Tibial artery (tissue), 4 donors: ENCODE measurements at regions not wholly inside any gene's neighbourhood (a gene's known extent, or its start where the extent isn't known, plus 50 kb on each side); places are given as distances from the start of the nearest gene placed in this dataset.

Experiments used
- DNase-seq, 2 donors: peaks; one replicate each; pipeline ENCODE4 v3.0.0-alpha.2; 2019
- H3K27ac ChIP-seq, 2 donors: fragments of 200-600 bp; sonication (generic) in 1 of 2; 1 replicate in 1 of 2; 2 replicates in 1 of 2; pipeline ENCODE4 v1.5.1; 2018 to 2019; ENCODE audit warnings: mild to moderate bottlenecking in 1 of 2
- H3K27me3 ChIP-seq, 2 donors: fragments of 200-600 bp; sonication (generic) in 1 of 2; one replicate each; pipeline versions ENCODE4 v1.5.1 to v1.6.0; 2016 to 2019
- H3K36me3 ChIP-seq, 3 donors: fragments of 200-600 bp; sonication (generic) in 2 of 3; one replicate each; pipeline ENCODE4 v1.5.1; 2016 to 2019; ENCODE audit warnings: mild to moderate bottlenecking in 2 of 3
- H3K4me1 ChIP-seq, 4 donors: fragments of 200-600 bp; sonication (generic) in 2 of 4; 1 replicate in 3 of 4; 2 replicates in 1 of 4; pipeline ENCODE4 v1.5.1; 2016 to 2019
- H3K4me3 ChIP-seq, 2 donors: fragments of 200-600 bp; sonication (generic) in 1 of 2; 1 replicate in 1 of 2; 2 replicates in 1 of 2; pipeline ENCODE4 v1.5.1; 2018 to 2019; ENCODE audit warnings: mild to moderate bottlenecking in 2 of 2
- H3K9me3 ChIP-seq, 3 donors: fragments of 200-600 bp; sonication (generic) in 1 of 3; one replicate each; pipeline ENCODE4 v1.5.1; 2016 to 2019
- CTCF ChIP-seq, 2 experiments: fragments of 200-600 bp in 1 of 2; fragments of 450-650 bp in 1 of 2; IDR thresholded peaks; one replicate each; pipeline ENCODE4 v1.5.1; 2017 to 2019; ENCODE audit warnings: antibody characterized with exemption in 2 of 2, mild to moderate bottlenecking in 1 of 2, moderate library complexity in 1 of 2
- intact Hi-C: fragments of 100-400 bp; cut with DNase I; formaldehyde crosslinking; loops from one replicate; pipeline ENCODE4 v1.15.0; 2023; ENCODE audit warnings: low total_unique reads

- no peak for TF ChIP-seq CTCF (IDR thresholded peaks at IDR 0.05)
- Histone ChIP-seq H3K36me3 (no peaks in the 10 kb centered on the region), H3K9me3 (no peaks in the 10 kb centered on the region), H3K4me3 (no peak overlapping the region), H3K27ac (no peak overlapping the region), H3K27me3 (no peaks in the 10 kb centered on the region), H3K4me1 (no peaks in the 10 kb centered on the region)
- no peak for DNase-seq
- intact Hi-C loops = no loop called here
Observed at GRCh38 chr11:134751031-134751585, 339.1 kb upstream of the B3GAT1 start.

GRCh38 chr11:134750619-134751018 lies 338.6 kb upstream of the B3GAT1 start:
- Histone ChIP-seq H3K4me3 (no peak overlapping the region), H3K36me3 (no peaks in the 10 kb centered on the region), H3K27ac (no peak overlapping the region), H3K27me3 (no peaks in the 10 kb centered on the region), H3K9me3 (no peaks in the 10 kb centered on the region), H3K4me1 (no peaks in the 10 kb centered on the region)
- DNase-seq = no peak
- no peak for TF ChIP-seq CTCF (IDR thresholded peaks at IDR 0.05)
- intact Hi-C loops = no loop called here

- no peak for TF ChIP-seq CTCF (IDR thresholded peaks at IDR 0.05)
- Histone ChIP-seq H3K4me3 (no peak overlapping the region), H3K4me1 (no peaks in the 10 kb centered on the region), H3K27ac (no peak overlapping the region), H3K9me3 (no peaks in the 10 kb centered on the region), H3K27me3 (no peaks in the 10 kb centered on the region), H3K36me3 (no peaks in the 10 kb centered on the region)
- DNase-seq = peak in 1 of 2 donors; percentile 28
- intact Hi-C loops = no loop called here
Observed at GRCh38 chr11:134749040-134749839, 337.2 kb upstream of the B3GAT1 start.

GRCh38 chr11:134746609-134747008 lies 334.6 kb upstream of the B3GAT1 start:
- H3K4me1 ChIP-seq = peaks cover 0 to 18% (median 6%) of the 10 kb centered on the region in 4 donors
- DNase-seq = no peak
- H3K9me3 ChIP-seq = no peaks in the 10 kb centered on the region
- H3K27me3 ChIP-seq = no peaks in the 10 kb centered on the region
- H3K36me3 ChIP-seq = no peaks in the 10 kb centered on the region
- no peak overlapping the region for H3K4me3 ChIP-seq
- H3K27ac ChIP-seq = no peak overlapping the region
- intact Hi-C loops = no loop called here
- no peak for TF ChIP-seq CTCF (IDR thresholded peaks at IDR 0.05)

GRCh38 chr11:134745456-134745855 lies 333.4 kb upstream of the B3GAT1 start:
- Histone ChIP-seq H3K36me3 (no peaks in the 10 kb centered on the region), H3K4me1 (peaks cover 0 to 28% (median 8%) of the 10 kb centered on the region in 4 donors), H3K27me3 (no peaks in the 10 kb centered on the region), H3K9me3 (no peaks in the 10 kb centered on the region), H3K27ac (no peak overlapping the region), H3K4me3 (no peak overlapping the region)
- DNase-seq = peak in 1 of 2 donors; percentile 25
- TF ChIP-seq CTCF (IDR thresholded peaks at IDR 0.05) = no peak
- intact Hi-C loops = no loop called here
